IMR-90 (cell line): ENCODE measurements at regions not wholly inside any gene's neighbourhood (a gene's known extent, or its start where the extent isn't known, plus 50 kb on each side); places are given as distances from the start of the nearest gene placed in this dataset.

Source experiments
- ATAC-seq: fragments of 200-7000 bp; cut with Tn5 transposase; 2 replicates; pipeline ENCODE4 v1.9.1; 2020; ENCODE audit warnings: low read depth, mild to moderate bottlenecking, moderate library complexity
- BruUV-seq: library from RNA; stranded (reverse); fragments of 400-500 nt; replicated peaks from 2 replicates; lab custom pipeline; 2021; lab: Mats Ljungman, UMichigan
- CTCF ChIA-PET: fragments of 300-600 bp; formaldehyde crosslinking; extraction: SDS; loops from one replicate; lab custom pipeline; 2021; ENCODE audit warnings: antibody characterized with exemption; lab: Yijun Ruan, JAX
- POLR2A ChIA-PET: fragments of 300-600 bp; sonication (Branson Sonifier 250); formaldehyde crosslinking; loops from one replicate; lab custom pipeline; 2022; ENCODE audit warnings: antibody characterized with exemption; ENCODE audit not compliant: unreplicated experiment; lab: Charles Lee
- DNase-seq: peaks from one replicate; pipeline ENCODE4 v3.0.0; 2013
- H2AFZ ChIP-seq: replicated peaks from 2 replicates; pipeline ENCODE3; 2013; ENCODE audit warnings: low read length, mild to moderate bottlenecking; ENCODE audit not compliant: poor library complexity
- H2AK5ac ChIP-seq: 2 replicates; pipeline ENCODE4 v1.6.1; 2013; ENCODE audit warnings: low read depth, low read length, inconsistent platforms
- H2AK9ac ChIP-seq: replicated peaks from 2 replicates; pipeline ENCODE3; 2013; ENCODE audit warnings: mild to moderate bottlenecking, low read depth, low read length, moderate library complexity; ENCODE audit not compliant: poor library complexity
- H2BK120ac ChIP-seq: 2 replicates; pipeline ENCODE4 v1.6.1; 2013; ENCODE audit warnings: low read depth, low read length, inconsistent platforms
- H2BK15ac ChIP-seq: 3 replicates; pipeline ENCODE4 v1.6.1; 2013; ENCODE audit warnings: low read depth, low read length, inconsistent platforms
- H2BK20ac ChIP-seq: 2 replicates; pipeline ENCODE4 v1.6.1; 2013; ENCODE audit warnings: low read depth, mild to moderate bottlenecking, inconsistent platforms, low read length, moderate library complexity
- H2BK5ac ChIP-seq: 2 replicates; pipeline ENCODE4 v1.6.1; 2013; ENCODE audit warnings: mild to moderate bottlenecking, low read depth, low read length, inconsistent platforms; ENCODE audit not compliant: poor library complexity, severe bottlenecking
- H3K14ac ChIP-seq: replicated peaks from 2 replicates; pipeline ENCODE4 v1.6.1; 2013; ENCODE audit warnings: low read depth, low read length, inconsistent platforms
- H3K18ac ChIP-seq: 2 replicates; pipeline ENCODE4 v1.6.1; 2013; ENCODE audit warnings: low read depth, low read length, control low read depth
- H3K23ac ChIP-seq: 2 replicates; pipeline ENCODE4 v1.6.1; 2013; ENCODE audit warnings: low read depth, low read length, inconsistent platforms
- H3K27ac ChIP-seq: 2 replicates; pipeline ENCODE4 v1.5.1; 2013; ENCODE audit warnings: mild to moderate bottlenecking, control low read depth, low read length; ENCODE audit not compliant: insufficient read depth
- H3K27me3 ChIP-seq: 2 replicates; pipeline ENCODE4 v1.6.1; 2013; ENCODE audit warnings: low read length; ENCODE audit not compliant: control insufficient read depth, insufficient read depth
- H3K36me3 ChIP-seq: 2 replicates; pipeline ENCODE4 v1.6.1; 2013; ENCODE audit warnings: low read length, mixed read lengths; ENCODE audit not compliant: control insufficient read depth, insufficient read depth
- H3K4ac ChIP-seq: 2 replicates; pipeline ENCODE4 v1.6.1; 2013; ENCODE audit warnings: low read depth, low read length, inconsistent platforms
- H3K4me1 ChIP-seq: 2 replicates; pipeline ENCODE4 v1.6.1; 2013; ENCODE audit warnings: low read length, mixed read lengths; ENCODE audit not compliant: control insufficient read depth, insufficient read depth
- H3K4me2 ChIP-seq: 2 replicates; pipeline ENCODE4 v1.6.1; 2013; ENCODE audit warnings: low read depth, mild to moderate bottlenecking, control low read depth, low read length, moderate library complexity
- H3K4me3 ChIP-seq: 2 replicates; pipeline ENCODE4 v1.5.1; 2013; ENCODE audit warnings: low read depth, mild to moderate bottlenecking, control low read depth, low read length, moderate library complexity; ENCODE audit not compliant: insufficient read depth
- H3K56ac ChIP-seq: 2 replicates; pipeline ENCODE4 v1.6.1; 2013; ENCODE audit warnings: low read length, inconsistent platforms; ENCODE audit not compliant: insufficient read depth; ENCODE audit errors: extremely low read depth
- H3K79me1 ChIP-seq, 2 experiments: 2 replicates each; pipeline ENCODE4 v1.6.1; 2013; ENCODE audit warnings: low read length in 2 of 2, inconsistent platforms in 1 of 2, low read depth in 1 of 2
- H3K9ac ChIP-seq: 2 replicates; pipeline ENCODE4 v1.6.1; 2013; ENCODE audit warnings: low read depth, low read length, control low read depth
- H3K9me1 ChIP-seq: 2 replicates; pipeline ENCODE4 v1.6.1; 2013; ENCODE audit warnings: low read length, inconsistent platforms; ENCODE audit not compliant: insufficient read depth
- H3K9me3 ChIP-seq: 2 replicates; pipeline ENCODE4 v1.6.1; 2013; ENCODE audit warnings: low read length; ENCODE audit not compliant: control insufficient read depth, insufficient read depth
- H4K20me1 ChIP-seq: 2 replicates; pipeline ENCODE4 v1.6.1; 2013; ENCODE audit warnings: low read length, inconsistent platforms; ENCODE audit not compliant: insufficient read depth
- H4K5ac ChIP-seq: 2 replicates; pipeline ENCODE4 v1.6.1; 2013; ENCODE audit warnings: mild to moderate bottlenecking, low read depth, low read length, control low read depth
- H4K8ac ChIP-seq, 2 experiments: 2 replicates each; pipeline ENCODE4 v1.6.1; 2013; ENCODE audit warnings: low read depth in 2 of 2, low read length in 2 of 2, control low read depth in 1 of 2, inconsistent platforms in 1 of 2
- H4K91ac ChIP-seq: 2 replicates; pipeline ENCODE4 v1.6.1; 2013; ENCODE audit warnings: low read depth, low read length, inconsistent platforms; ENCODE audit not compliant: insufficient read depth
- BHLHE40 ChIP-seq: fragments of 150-350 bp; IDR thresholded peaks from 2 replicates; pipeline ENCODE4 v1.6.1; 2016; ENCODE audit warnings: mild to moderate bottlenecking, low read depth, low read length
- CEBPB ChIP-seq: IDR thresholded peaks from 2 replicates; pipeline ENCODE4 v1.6.1; 2012; ENCODE audit warnings: low read depth, low read length, improper control_type of control experiment
- CHD1 ChIP-seq: IDR thresholded peaks from 2 replicates; pipeline ENCODE4 v1.6.1; 2012; ENCODE audit warnings: low read depth, low read length, improper control_type of control experiment
- CTCF ChIP-seq: conservative IDR thresholded peaks from 2 replicates; pipeline ENCODE4 v1.5.1; 2012; ENCODE audit warnings: mild to moderate bottlenecking, low read depth, low read length, improper control_type of control experiment
- ELK1 ChIP-seq: fragments of 150-350 bp; IDR thresholded peaks from 2 replicates; pipeline ENCODE4 v1.6.1; 2016; ENCODE audit warnings: low read depth, mild to moderate bottlenecking, low read length, moderate library complexity, borderline replicate concordance
- MAFK ChIP-seq: IDR thresholded peaks from 2 replicates; pipeline ENCODE4 v1.6.1; 2012; ENCODE audit warnings: low read depth, low read length, improper control_type of control experiment
- RCOR1 ChIP-seq: IDR thresholded peaks from 2 replicates; pipeline ENCODE4 v1.6.1; 2012; ENCODE audit warnings: mild to moderate bottlenecking, low read length, improper control_type of control experiment; ENCODE audit not compliant: insufficient replicate concordance
- SMC3 ChIP-seq: fragments of 150-350 bp; IDR thresholded peaks from 2 replicates; pipeline ENCODE4 v1.6.1; 2016; ENCODE audit warnings: low read depth, mild to moderate bottlenecking, antibody characterized with exemption, low read length, moderate library complexity
- USF2 ChIP-seq: fragments of 150-350 bp; IDR thresholded peaks from 2 replicates; pipeline ENCODE4 v1.6.1; 2017; ENCODE audit warnings: mild to moderate bottlenecking, antibody characterized with exemption, low read length, low read depth
- dilution Hi-C: fragments of 300-500 bp; cut with HindIII; formaldehyde crosslinking; loops from one replicate; pipeline ENCODE4 v1.14.3; 2018; ENCODE audit warnings: low sequenced_read_pairs; ENCODE audit not compliant: unreplicated experiment
- in situ Hi-C: fragments of 300-500 bp; cut with MboI; formaldehyde crosslinking; loops from 3 replicates; pipeline ENCODE4 v1.14.3; 2019; ENCODE audit warnings: low sequenced_read_pairs, inconsistent platforms, mixed read lengths
- intact Hi-C: fragments of 100-400 bp; cut with micrococcal nuclease; formaldehyde crosslinking; loops from 2 replicates; pipeline ENCODE4 v1.10.0; 2022

- no peak overlapping the region for H4K91ac ChIP-seq
- H3K27ac ChIP-seq: no peak overlapping the region
- H3K4me2 ChIP-seq: no peak overlapping the region
- no peaks in the 10 kb centered on the region for H3K9me1 ChIP-seq
- CTCF ChIA-PET: no interaction called here
- no peaks in the 10 kb centered on the region for H3K4me1 ChIP-seq
- no TSS peak for BruUV-seq
- H2AFZ ChIP-seq: no peak overlapping the region
- in situ Hi-C loops: no loop called here
- H4K5ac ChIP-seq: no peak overlapping the region
- H3K9me3 ChIP-seq: no peaks in the 10 kb centered on the region
- H3K27me3 ChIP-seq: no peaks in the 10 kb centered on the region
- no peak overlapping the region for H2BK5ac ChIP-seq
- no peak overlapping the region for H3K56ac ChIP-seq
- intact Hi-C loops: no loop called here
- H3K23ac ChIP-seq: no peak overlapping the region
- no peaks in the 10 kb centered on the region for H3K79me1 ChIP-seq
- ATAC-seq (no peak), DNase-seq (no peak)
- no peaks in the 10 kb centered on the region for H4K20me1 ChIP-seq
- H2AK9ac ChIP-seq: no peak overlapping the region
- no peak overlapping the region for H3K14ac ChIP-seq
- dilution Hi-C loops: no loop called here
- no peak for TF ChIP-seq CTCF
- TF ChIP-seq RCOR1: no peak
- TF ChIP-seq MAFK: no peak
- no peak for TF ChIP-seq USF2
- TF ChIP-seq CEBPB: no peak
- TF ChIP-seq CHD1: no peak
- no peak for TF ChIP-seq SMC3
- no peak for TF ChIP-seq BHLHE40
- TF ChIP-seq ELK1: no peak
- H2BK20ac ChIP-seq: no peak overlapping the region
- no peak overlapping the region for H2BK120ac ChIP-seq
- no peaks in the 10 kb centered on the region for H3K36me3 ChIP-seq
- H2BK15ac ChIP-seq: 0 out of 3 replicates have a peak overlapping the region, but pooled peaks have one; percentile 7
- no peak overlapping the region for H3K18ac ChIP-seq
- POLR2A ChIA-PET: no interaction called here
- no peak overlapping the region for H3K9ac ChIP-seq
- no peak overlapping the region for H4K8ac ChIP-seq
- no peak overlapping the region for H2AK5ac ChIP-seq
- no peak overlapping the region for H3K4ac ChIP-seq
- no peak overlapping the region for H3K4me3 ChIP-seq
These were observed 439.0 kb upstream of the USP24 start for GRCh38 chr1:55654171-55654570.
